GM21447 (cell line): ENCODE measurements at regions not wholly inside any gene's neighbourhood (a gene's known extent, or its start where the extent isn't known, plus 50 kb on each side); places are given as distances from the start of the nearest gene placed in this dataset.

ENCODE experiments used
- ATAC-seq: cut with Tn5 transposase; IDR thresholded peaks from one replicate; pipeline ENCODE4 v1.9.1; 2021; ENCODE audit not compliant: unreplicated experiment

- ATAC-seq, result no peak
Measured at GRCh38 chr15:99440551-99441443, 125.0 kb upstream of the MEF2A start.

DNA sequence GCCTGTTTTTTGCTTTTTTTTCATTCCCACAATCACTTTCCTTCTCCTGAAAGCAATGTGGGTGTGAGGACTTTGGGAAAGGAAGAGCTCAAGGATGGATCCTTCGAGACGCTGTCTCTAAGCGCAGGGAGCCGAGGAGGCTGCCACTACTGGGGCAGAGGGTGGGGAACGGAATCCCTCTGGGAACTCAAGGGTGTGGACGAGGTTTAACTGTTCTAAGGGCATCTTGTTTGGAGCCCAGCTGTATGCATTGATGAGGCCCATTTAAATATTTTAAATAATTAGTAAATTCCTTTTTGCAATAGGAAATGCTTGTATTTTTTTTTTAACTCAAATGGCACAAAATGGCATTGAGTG, 124.4 kb upstream of the MEF2A start:
- ATAC-seq, result no peak

DNA sequence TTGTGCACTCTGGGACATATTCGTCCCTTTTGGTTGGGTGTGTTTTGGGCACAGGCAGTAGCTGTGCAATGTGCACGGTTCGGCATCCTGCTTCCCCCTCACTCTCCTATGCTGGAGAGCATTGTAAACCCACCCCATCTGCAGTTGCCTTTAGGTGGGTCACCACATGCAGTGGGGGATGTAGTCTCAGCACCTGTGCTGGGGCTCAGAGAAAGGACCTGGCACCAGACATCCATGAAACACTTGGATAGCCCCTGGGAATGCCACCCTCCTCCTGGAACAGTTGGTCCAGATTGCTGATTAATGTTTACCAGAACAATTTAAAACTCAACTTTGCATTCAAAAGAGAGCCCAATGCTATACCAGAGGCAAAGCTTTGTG, 123.9 kb upstream of the MEF2A start:
- no peak for ATAC-seq

- no peak for ATAC-seq
Measured at GRCh38 chr15:99442252-99442897, 123.4 kb upstream of the MEF2A start.

DNA sequence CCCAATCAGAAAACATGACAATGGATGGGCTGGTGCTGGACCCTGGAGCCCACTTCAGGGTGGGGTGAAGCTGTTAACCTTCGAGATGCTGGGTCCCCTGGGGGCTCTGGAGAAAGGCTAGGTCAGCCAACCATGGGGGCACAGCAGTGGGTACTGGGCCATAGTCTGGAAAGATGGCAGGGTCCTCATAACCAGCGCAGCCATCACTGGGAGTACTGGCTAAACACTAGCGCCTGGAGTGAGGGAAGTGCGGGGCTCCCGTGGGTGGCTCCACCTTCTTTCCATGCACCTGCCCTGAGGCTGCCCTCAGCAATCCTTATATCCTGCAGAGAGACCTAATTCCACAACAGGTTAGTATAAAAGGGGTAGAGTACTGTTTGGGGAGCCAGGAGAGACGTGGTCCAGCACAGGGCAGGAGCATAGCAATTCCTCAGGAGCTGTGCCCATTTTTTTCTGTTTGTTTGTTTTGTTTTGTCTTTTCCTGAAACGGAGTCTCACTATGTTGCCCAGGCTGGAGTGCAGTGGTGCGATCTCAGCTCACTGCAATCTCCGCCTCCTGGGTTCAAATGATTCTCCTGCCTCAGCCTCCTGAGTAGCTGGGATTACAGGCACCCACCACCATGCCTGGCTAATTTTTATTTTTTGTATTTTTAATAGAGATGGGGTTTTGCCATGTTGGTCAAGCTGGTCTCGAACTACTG, 122.6 kb upstream of the MEF2A start:
- ATAC-seq, result no peak

- ATAC-seq, result no peak
Measured at GRCh38 chr15:99443768-99444446, 121.9 kb upstream of the MEF2A start.

DNA sequence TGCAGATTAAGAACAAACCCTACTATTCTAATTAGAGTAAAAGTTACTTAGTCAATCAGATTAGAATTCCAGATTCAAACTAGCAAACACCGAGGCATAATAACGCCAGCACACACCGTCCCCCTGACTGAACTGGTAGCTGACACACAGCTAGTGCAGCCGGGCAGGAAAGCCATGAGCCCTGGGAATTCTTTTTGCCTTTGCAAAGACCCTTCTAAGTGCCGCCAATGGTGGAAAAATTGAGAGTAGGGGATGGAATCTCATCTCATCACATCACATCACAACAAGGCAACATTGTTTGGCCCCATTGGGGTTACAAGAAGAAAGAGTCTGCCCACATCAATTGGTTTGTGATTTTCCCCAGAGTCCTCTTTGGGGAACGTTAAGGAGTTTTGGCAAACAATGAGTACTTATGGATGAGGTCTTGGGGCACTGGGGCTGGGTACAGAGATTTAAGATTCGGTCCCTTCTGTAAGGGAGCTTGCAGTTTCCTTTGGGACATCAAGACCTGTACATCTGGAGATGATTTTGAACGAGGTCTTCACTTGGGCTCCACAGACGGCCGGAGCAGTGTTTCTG, 120.4 kb upstream of the MEF2A start:
- ATAC-seq, result no peak

DNA sequence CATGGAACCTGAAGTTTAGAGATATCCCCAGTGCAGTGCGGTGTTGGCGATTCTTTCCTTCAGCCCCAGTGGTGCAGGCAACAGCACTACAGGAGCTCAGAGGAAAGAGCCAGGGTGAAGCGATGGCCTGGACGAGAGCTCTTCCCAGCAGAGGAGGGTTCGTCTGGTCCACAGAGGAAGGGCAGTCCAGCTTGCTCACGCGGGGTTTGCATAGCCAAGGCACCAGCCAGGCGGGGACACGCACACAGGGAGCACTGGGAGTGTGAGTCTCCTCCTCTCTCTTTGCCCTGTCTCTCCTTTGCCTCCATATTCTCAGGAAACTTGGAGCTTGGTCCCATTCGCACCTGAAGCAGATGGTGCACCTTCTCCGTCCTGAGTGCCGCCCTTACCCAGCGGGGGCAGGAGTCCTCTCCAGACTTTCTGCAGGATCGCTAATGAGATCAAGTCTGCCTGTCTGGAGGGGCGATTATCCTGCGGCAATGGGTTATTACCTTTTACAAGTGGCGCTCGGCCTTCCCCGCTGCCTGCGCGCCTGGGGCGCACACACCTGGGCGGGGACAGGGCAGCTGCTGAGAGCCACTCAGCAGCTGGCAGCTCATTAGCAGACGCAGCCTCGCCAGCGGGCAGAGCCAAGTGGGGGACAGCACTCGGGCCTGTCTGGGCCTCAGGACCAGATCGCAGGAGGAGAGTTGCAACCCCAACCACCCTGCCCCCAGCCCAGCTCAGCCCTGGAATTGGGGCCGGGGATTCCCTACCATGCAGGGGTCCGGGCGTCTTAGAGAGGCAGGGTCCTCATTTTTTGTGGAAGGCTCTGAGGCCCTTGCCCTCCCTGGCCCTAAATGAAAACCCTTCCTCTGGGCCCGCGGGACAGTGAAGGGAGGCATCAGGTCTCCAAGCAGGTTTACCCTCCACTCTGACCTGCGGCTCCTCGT, 119.0 kb upstream of the MEF2A start:
- no peak for ATAC-seq

DNA sequence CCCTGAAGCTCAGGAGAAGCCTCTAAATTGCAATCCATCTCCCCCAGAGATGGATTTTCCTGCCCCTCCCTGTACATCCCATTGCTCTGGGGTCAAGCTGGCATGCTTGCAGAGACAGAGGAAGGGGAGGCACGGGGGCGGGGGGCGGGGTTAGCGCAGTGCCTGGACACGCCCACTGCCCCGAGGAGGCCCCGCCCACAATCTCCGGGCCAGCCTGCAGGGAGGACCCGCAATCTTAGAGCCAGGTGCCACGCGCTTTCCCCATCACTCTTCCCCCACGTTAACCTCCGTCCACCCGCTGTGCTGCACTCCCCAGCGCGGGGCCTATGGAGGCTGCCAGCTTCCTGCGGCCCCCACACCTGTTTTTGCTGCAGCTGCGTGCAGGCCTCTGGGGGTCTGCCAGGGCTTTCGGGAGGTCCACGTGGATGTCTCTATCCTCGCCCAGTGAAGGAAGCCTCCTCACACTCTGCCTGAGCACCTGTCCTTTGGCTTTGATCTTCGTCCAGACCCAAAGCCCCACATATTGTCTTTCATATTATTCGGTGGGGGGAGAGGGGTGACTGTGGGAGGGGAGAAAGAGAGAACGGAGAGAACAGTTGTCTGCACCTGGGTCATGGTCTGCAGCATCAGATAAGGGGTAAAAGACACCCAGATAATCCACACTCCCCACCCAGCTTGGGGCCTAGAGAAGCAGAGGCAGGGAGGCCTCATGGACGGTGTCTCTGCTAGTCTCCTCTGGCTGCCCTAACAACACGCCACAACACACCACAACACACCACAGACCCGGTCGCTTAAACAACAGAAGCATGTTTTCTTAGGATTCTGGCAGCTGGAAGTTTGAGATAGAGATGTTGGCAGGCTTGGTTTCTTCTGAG, 118.0 kb upstream of the MEF2A start:
- ATAC-seq, result no peak

DNA sequence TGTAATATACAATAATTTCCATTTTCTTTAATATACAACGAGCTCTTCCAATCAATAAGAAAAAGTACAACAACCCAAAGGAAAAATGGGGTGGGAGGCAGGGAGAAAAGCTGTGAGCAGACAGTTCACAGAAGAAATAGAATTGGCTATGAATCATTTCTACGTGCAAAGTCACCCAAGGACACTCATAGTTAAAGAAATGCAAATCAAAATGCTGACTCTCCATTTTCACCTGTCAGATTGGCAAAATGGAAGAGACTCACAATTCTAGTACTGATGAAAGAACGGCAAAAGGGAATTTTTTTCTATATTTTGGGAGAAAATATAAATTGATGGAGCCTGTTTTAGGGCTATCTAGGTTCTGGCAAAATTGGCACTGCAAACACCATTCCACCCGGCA, 116.3 kb upstream of the MEF2A start:
- no peak for ATAC-seq

DNA sequence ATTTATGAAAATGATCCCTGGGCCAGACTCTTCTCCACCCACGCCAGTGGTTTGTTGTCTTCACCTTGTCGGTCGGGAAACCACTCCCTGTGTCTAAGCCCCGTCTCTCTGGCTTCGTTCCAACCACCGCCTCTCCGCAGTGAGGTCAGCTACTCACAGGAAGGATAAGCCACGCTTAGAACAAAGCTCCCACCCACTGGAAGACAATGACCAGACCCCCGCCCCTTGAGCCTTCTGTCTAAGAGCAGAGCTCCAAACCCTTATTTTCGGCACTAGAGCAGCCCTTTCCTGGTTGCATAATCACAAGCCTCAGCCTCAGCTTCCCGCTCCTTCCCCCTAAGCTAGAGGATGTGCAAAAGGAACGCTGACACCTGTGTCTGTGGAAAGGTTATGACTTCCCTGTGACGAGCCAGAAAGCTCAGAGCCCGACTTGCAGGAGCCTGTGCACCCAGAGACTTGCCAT, 114.9 kb upstream of the MEF2A start:
- ATAC-seq, result no peak

DNA sequence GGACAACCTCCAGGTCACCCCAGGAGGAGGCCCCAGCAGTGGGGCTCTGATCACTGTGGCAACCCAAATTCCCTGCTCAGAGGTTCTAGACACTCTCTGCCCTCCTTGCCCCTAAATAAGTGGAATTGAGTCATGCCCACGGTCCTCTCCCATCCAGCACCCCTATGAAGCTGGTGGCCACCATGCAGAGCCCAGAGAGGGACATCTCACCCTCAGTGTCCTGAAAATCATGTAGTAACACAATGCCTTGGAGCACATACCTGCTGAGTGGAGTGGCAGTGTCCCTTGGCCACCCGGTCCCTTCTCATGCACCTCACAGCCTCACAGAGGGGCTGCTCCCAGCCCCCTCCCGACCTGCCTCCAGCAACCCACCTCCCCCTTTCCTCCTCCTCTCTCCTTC, 114.3 kb upstream of the MEF2A start:
- no peak for ATAC-seq

GRCh38 chr15:99452010-99452409, 113.8 kb upstream of the MEF2A start:
- ATAC-seq, result no peak

- ATAC-seq, result peak; percentile 93
Measured at GRCh38 chr15:99452728-99453636, 112.8 kb upstream of the MEF2A start.

DNA sequence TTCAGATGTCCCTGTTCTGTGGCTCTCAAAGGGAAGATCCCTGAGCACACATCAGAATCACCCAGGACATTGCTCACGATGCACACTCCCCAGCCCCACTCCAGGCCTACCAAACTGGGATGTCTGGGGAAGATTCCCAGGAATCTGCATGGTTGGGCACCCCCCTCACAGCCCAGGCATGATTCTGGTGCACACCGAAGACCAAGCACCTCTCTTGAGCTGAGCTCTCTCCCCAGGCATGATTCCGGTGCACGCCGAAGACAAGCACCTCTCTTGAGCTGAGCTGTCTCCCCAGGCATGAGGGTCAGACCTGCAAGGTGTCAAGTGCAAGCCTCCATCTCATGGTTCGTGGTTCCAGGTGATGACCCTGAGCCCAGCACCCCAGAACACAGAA, 112.2 kb upstream of the MEF2A start:
- ATAC-seq, result no peak

- ATAC-seq, result no peak
Measured at GRCh38 chr15:99454107-99454809, 111.5 kb upstream of the MEF2A start.
